SHP77 (cell line): ENCODE measurements at regions not wholly inside any gene's neighbourhood (a gene's known extent, or its start where the extent isn't known, plus 50 kb on each side); places are given as distances from the start of the nearest gene placed in this dataset.
A peak's percentile ranks its signal among the peaks of the same experiment; 100 is the strongest.

Experiments used
- DNase-seq, 2 experiments: peaks; one replicate each; lab custom pipeline; 2025; lab: John Stamatoyannopoulos, UW

GRCh38 chr4:100842856-100843255 is 325.0 kb upstream of the EMCN start:
- no peak for DNase-seq

GRCh38 chr4:100841911-100842310 is 324.1 kb upstream of the EMCN start:
- no peak for DNase-seq

- DNase-seq = no peak
Observed at GRCh38 chr4:100839712-100840111, 321.9 kb upstream of the EMCN start.

- no peak for DNase-seq
Observed at GRCh38 chr4:100838286-100838685, 320.5 kb upstream of the EMCN start.

GRCh38 chr4:100836929-100837328 is 319.1 kb upstream of the EMCN start:
- DNase-seq = no peak

GRCh38 chr4:100834616-100835015 is 316.8 kb upstream of the EMCN start:
- DNase-seq = no peak

GRCh38 chr4:100833906-100834305 is 316.1 kb upstream of the EMCN start:
- DNase-seq = no peak

GRCh38 chr4:100828986-100829685 is 311.3 kb upstream of the EMCN start:
- no peak for DNase-seq

GRCh38 chr4:100828364-100828763 is 310.5 kb upstream of the EMCN start:
- no peak for DNase-seq

- no peak for DNase-seq
Observed at GRCh38 chr4:100827756-100828155, 309.9 kb upstream of the EMCN start.

GRCh38 chr4:100826808-100827548 is 309.2 kb upstream of the EMCN start:
- DNase-seq = no peak

GRCh38 chr4:100826067-100826466 is 308.2 kb upstream of the EMCN start:
- DNase-seq = no peak

- peak in 1 of 2 experiments; percentile 15 for DNase-seq
Observed at GRCh38 chr4:100823993-100824323, 306.1 kb upstream of the EMCN start.

GRCh38 chr4:100823066-100823992 is 305.5 kb upstream of the EMCN start:
- DNase-seq = peak; percentile 63 to 67

GRCh38 chr4:100820249-100820648 is 302.4 kb upstream of the EMCN start:
- no peak for DNase-seq

GRCh38 chr4:100819505-100819904 is 301.7 kb upstream of the EMCN start:
- no peak for DNase-seq

GRCh38 chr4:100816436-100817045 is 298.7 kb upstream of the EMCN start:
- no peak for DNase-seq

GRCh38 chr4:100811046-100811445 is 293.2 kb upstream of the EMCN start:
- DNase-seq = no peak

GRCh38 chr4:100809506-100809905 is 291.7 kb upstream of the EMCN start:
- no peak for DNase-seq

- DNase-seq = no peak
Observed at GRCh38 chr4:100806988-100807387, 289.2 kb upstream of the EMCN start.

GRCh38 chr4:100805538-100805937 is 287.7 kb upstream of the EMCN start:
- no peak for DNase-seq
